Loucy (cell line): ENCODE measurements at regions not wholly inside any gene's neighbourhood (a gene's known extent, or its start where the extent isn't known, plus 50 kb on each side); places are given as distances from the start of the nearest gene placed in this dataset.

Experiments
- H2AFZ ChIP-seq: fragments of 200-600 bp; sonication (generic); 2 replicates; pipeline ENCODE4 v1.6.0; 2016; ENCODE audit warnings: antibody characterized with exemption, mild to moderate bottlenecking, low read length, moderate library complexity
- H3F3A ChIP-seq: fragments of 200-600 bp; 2 replicates; pipeline ENCODE4 v1.6.0; 2016; ENCODE audit warnings: antibody characterized with exemption, low read depth, mild to moderate bottlenecking
- H3K27me3 ChIP-seq: fragments of 200-600 bp; sonication (generic); 2 replicates; pipeline ENCODE4 v1.6.1; 2014; ENCODE audit warnings: low read length, mild to moderate bottlenecking; ENCODE audit not compliant: insufficient read depth, poor library complexity, severe bottlenecking
- H3K36me3 ChIP-seq: fragments of 200-600 bp; sonication (generic); 2 replicates; pipeline ENCODE4 v1.6.1; 2016; ENCODE audit warnings: low read length; ENCODE audit not compliant: insufficient read depth
- H3K4me1 ChIP-seq: fragments of 200-600 bp; sonication (generic); 2 replicates; pipeline ENCODE4 v1.5.1; 2014; ENCODE audit warnings: low read length, mild to moderate bottlenecking; ENCODE audit not compliant: insufficient read depth, poor library complexity, severe bottlenecking
- H3K4me2 ChIP-seq: fragments of 200-600 bp; sonication (generic); 2 replicates; pipeline ENCODE4 v1.6.0; 2014; ENCODE audit warnings: antibody characterized with exemption, low read length, low read depth, mild to moderate bottlenecking; ENCODE audit not compliant: poor library complexity, severe bottlenecking
- H3K4me3 ChIP-seq: fragments of 200-600 bp; sonication (generic); 2 replicates; pipeline ENCODE4 v1.5.1; 2014; ENCODE audit warnings: low read length, mild to moderate bottlenecking, mixed read lengths; ENCODE audit not compliant: poor library complexity, severe bottlenecking
- H3K79me2 ChIP-seq: fragments of 200-600 bp; sonication (generic); 2 replicates; pipeline ENCODE4 v1.6.1; 2014; ENCODE audit warnings: low read length; ENCODE audit not compliant: insufficient read depth
- H3K9ac ChIP-seq: fragments of 200-600 bp; sonication (generic); 2 replicates; pipeline ENCODE4 v1.6.0; 2014; ENCODE audit warnings: mild to moderate bottlenecking, low read depth, low read length, moderate library complexity; ENCODE audit not compliant: poor library complexity, severe bottlenecking
- H3K9me2 ChIP-seq: fragments of 200-600 bp; sonication (generic); replicated peaks from 2 replicates; pipeline ENCODE4 v1.6.1; 2016; ENCODE audit warnings: low read depth, low read length, mixed read lengths
- H3K9me3 ChIP-seq: fragments of 200-600 bp; sonication (generic); 2 replicates; pipeline ENCODE4 v1.6.1; 2014; ENCODE audit warnings: mild to moderate bottlenecking, antibody characterized with exemption, low read length, low read depth; ENCODE audit not compliant: insufficient read depth
- H4K20me1 ChIP-seq: fragments of 200-600 bp; sonication (generic); 2 replicates; pipeline ENCODE4 v1.6.0; 2014; ENCODE audit warnings: antibody characterized with exemption, low read length, mild to moderate bottlenecking; ENCODE audit not compliant: insufficient read depth, poor library complexity, severe bottlenecking
- EZH2phosphoT487 ChIP-seq: fragments of 200-600 bp; IDR thresholded peaks from 2 replicates; pipeline ENCODE4 v1.6.1; 2018; ENCODE audit warnings: antibody characterized with exemption, mild to moderate bottlenecking, moderate library complexity, borderline replicate concordance
- TF ChIP-seq, protein P1 (sequence below): fragments of 200-600 bp; sonication (generic); conservative IDR thresholded peaks from 2 replicates; pipeline ENCODE4 v1.5.1; 2014; ENCODE audit warnings: mild to moderate bottlenecking, antibody characterized with exemption, low read length

DNA sequence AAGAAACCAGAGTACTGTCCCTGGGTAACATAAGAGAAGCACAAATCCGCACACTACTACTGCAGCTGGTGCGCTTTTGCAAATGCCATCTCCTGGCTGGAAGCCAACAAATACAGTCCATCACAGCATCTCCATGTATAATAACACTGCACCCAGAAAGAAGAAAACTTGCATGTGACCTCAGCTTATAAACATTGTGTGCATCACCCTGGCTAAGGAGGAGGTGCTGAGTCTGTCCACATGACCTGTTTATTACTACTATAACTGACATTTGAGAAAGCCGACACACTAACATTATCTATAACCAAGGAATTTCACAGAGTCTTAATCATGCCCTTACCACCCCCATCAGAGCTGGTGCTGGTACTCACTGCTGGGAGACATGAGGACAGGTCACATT, 516.8 kb downstream of the CFAP47 start:
- Histone ChIP-seq H3F3A (no peaks in the 10 kb centered on the region), H3K36me3 (no peaks in the 10 kb centered on the region), H3K9ac (no peak overlapping the region), H2AFZ (no peak overlapping the region), H3K9me2 (no peaks in the 10 kb centered on the region), H3K79me2 (no peaks in the 10 kb centered on the region), H3K9me3 (no peaks in the 10 kb centered on the region), H3K27me3 (no peaks in the 10 kb centered on the region), H3K4me1 (no peaks in the 10 kb centered on the region), H3K4me3 (no peak overlapping the region), H4K20me1 (no peaks in the 10 kb centered on the region), H3K4me2 (no peak overlapping the region)
- no peak for TF ChIP-seq EZH2phosphoT487
- TF ChIP-seq, protein P1, sequence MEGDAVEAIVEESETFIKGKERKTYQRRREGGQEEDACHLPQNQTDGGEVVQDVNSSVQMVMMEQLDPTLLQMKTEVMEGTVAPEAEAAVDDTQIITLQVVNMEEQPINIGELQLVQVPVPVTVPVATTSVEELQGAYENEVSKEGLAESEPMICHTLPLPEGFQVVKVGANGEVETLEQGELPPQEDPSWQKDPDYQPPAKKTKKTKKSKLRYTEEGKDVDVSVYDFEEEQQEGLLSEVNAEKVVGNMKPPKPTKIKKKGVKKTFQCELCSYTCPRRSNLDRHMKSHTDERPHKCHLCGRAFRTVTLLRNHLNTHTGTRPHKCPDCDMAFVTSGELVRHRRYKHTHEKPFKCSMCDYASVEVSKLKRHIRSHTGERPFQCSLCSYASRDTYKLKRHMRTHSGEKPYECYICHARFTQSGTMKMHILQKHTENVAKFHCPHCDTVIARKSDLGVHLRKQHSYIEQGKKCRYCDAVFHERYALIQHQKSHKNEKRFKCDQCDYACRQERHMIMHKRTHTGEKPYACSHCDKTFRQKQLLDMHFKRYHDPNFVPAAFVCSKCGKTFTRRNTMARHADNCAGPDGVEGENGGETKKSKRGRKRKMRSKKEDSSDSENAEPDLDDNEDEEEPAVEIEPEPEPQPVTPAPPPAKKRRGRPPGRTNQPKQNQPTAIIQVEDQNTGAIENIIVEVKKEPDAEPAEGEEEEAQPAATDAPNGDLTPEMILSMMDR, result no peak

DNA sequence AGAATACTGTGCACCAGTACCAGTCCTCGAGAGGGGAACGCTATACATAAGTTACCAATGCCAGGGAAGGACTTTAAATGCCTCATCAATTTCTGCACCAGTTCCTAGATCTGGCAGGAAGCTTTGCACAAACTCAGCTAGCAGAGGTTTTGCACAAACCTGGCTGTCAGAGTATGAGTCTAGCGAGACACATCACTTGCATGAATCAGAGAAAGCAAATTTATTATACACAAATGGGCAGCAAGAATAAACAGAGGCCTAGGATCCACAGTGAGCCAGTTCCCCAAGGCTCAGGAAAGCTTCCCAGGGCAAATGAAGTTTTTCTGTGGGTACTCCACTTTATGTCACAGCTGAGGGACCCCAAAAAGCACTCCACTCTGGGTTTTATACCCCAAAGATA, 523.5 kb downstream of the CFAP47 start:
- H3K4me1 ChIP-seq, result no peaks in the 10 kb centered on the region
- no peak overlapping the region for H3K4me3 ChIP-seq
- TF ChIP-seq, protein P1, result no peak
- TF ChIP-seq EZH2phosphoT487, result no peak
- no peaks in the 10 kb centered on the region for H4K20me1 ChIP-seq
- H3K9me2 ChIP-seq, result no peaks in the 10 kb centered on the region
- H3F3A ChIP-seq, result no peaks in the 10 kb centered on the region
- H3K79me2 ChIP-seq, result no peaks in the 10 kb centered on the region
- no peaks in the 10 kb centered on the region for H3K27me3 ChIP-seq
- no peak overlapping the region for H3K9ac ChIP-seq
- H3K4me2 ChIP-seq, result no peak overlapping the region
- H3K36me3 ChIP-seq, result no peaks in the 10 kb centered on the region
- no peaks in the 10 kb centered on the region for H3K9me3 ChIP-seq
- H2AFZ ChIP-seq, result no peak overlapping the region

DNA sequence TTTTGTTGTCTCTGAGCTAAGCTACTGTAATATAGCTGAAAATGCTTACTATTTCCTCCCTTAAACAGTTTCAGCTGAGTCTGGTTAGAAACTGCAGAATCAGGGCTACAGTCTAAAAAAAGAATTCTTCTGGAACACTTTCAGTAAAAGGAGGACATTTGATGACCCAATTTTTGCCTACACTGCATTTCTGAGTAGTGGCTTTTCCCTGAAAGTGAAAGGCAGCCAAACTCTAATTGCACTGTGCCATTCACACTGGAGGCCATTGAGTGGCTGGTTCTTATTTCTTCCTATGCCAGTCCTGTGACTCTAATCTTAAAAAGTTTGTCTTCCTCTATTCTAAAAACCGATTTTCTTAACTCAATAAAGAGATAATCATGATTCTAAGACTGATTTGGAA, 526.0 kb downstream of the CFAP47 start:
- Histone ChIP-seq H2AFZ (no peak overlapping the region), H3K9ac (no peak overlapping the region), H3K4me3 (no peak overlapping the region), H3K27me3 (no peaks in the 10 kb centered on the region), H3K4me1 (no peaks in the 10 kb centered on the region), H3K4me2 (no peak overlapping the region), H3K79me2 (no peaks in the 10 kb centered on the region), H3K9me3 (no peaks in the 10 kb centered on the region), H3K9me2 (no peaks in the 10 kb centered on the region), H3F3A (no peaks in the 10 kb centered on the region), H4K20me1 (no peaks in the 10 kb centered on the region), H3K36me3 (no peaks in the 10 kb centered on the region)
- TF ChIP-seq, protein P1, result no peak
- TF ChIP-seq EZH2phosphoT487, result no peak
